GM12892 (cell line): ENCODE measurements at regions not wholly inside any gene's neighbourhood (a gene's known extent, or its start where the extent isn't known, plus 50 kb on each side); places are given as distances from the start of the nearest gene placed in this dataset.
"Not testable (repeated sequence)": the region's sequence is repeated elsewhere in the genome, so short reads cannot be mapped to it uniquely, and the experiment has no call there.

ENCODE experiments used
- DNase-seq: peaks from one replicate; pipeline ENCODE4 v3.0.0; 2011; ENCODE audit not compliant: insufficient read length
- FAIRE-seq: peaks from 2 replicates; lab custom pipeline; 2011; peaks lifted over from hg19 to GRCh38; lab: Jason Lieb, UNC
- POLR2A ChIP-seq: IDR thresholded peaks from 2 replicates; pipeline ENCODE4 v1.6.1; 2011; ENCODE audit warnings: low read depth, low read length, control low read depth
- POLR2AphosphoS5 ChIP-seq: IDR thresholded peaks from 2 replicates; pipeline ENCODE4 v1.6.1; 2011; ENCODE audit warnings: low read depth, low read length, control low read depth
- TAF1 ChIP-seq: IDR thresholded peaks from 2 replicates; pipeline ENCODE4 v1.6.1; 2011; ENCODE audit warnings: low read depth, mild to moderate bottlenecking, control low read depth, low read length, borderline replicate concordance

GRCh38 chr6:93896081-93896480 lies 476.7 kb upstream of the EPHA7 start:
- DNase-seq (no peak), FAIRE-seq (no peak)
- no peak for TF ChIP-seq POLR2A
- no peak for TF ChIP-seq TAF1

GRCh38 chr6:93894521-93894920 lies 475.2 kb upstream of the EPHA7 start:
- TF ChIP-seq TAF1 (no peak), POLR2AphosphoS5 (no peak), POLR2A (no peak)
- DNase-seq, result no peak
- no peak for FAIRE-seq

- FAIRE-seq, result no peak
- DNase-seq, result no peak
- no peak for TF ChIP-seq TAF1
- no peak for TF ChIP-seq POLR2A
- no peak for TF ChIP-seq POLR2AphosphoS5
Measured at GRCh38 chr6:93889713-93890112, 470.4 kb upstream of the EPHA7 start.

GRCh38 chr6:93886416-93886815 lies 467.1 kb upstream of the EPHA7 start:
- DNase-seq (no peak), FAIRE-seq (no peak)
- TF ChIP-seq POLR2A (no peak), TAF1 (no peak), POLR2AphosphoS5 (no peak)

GRCh38 chr6:93859971-93860370 lies 440.6 kb upstream of the EPHA7 start:
- no peak for DNase-seq
- FAIRE-seq, result no peak
- no peak for TF ChIP-seq POLR2AphosphoS5
- TF ChIP-seq TAF1, result no peak
- TF ChIP-seq POLR2A, result no peak

DNA sequence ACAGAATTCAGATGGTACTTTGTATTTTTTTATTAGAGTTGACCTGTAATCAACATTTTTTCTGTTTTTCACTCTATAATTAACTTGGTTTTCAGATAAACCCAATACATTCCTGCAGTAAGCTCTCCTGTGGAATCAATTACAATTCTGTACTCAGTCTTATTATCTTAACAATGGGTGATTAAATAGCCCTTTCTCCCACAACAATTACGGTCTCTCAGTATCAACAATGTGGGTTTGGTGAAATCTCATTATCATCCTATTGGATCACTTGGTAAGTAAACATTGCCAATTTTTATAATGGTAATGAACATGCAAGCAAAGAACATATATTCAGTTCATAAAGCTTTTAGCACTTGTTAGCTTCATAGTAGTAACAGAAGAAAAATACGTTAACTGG lies 438.9 kb upstream of the EPHA7 start:
- FAIRE-seq (no peak), DNase-seq (no peak)
- TF ChIP-seq POLR2A (no peak), POLR2AphosphoS5 (no peak), TAF1 (no peak)

- TF ChIP-seq POLR2A (no peak), TAF1 (no peak), POLR2AphosphoS5 (no peak)
- no peak for DNase-seq
- no peak for FAIRE-seq
Measured at GRCh38 chr6:93849857-93850256, 430.5 kb upstream of the EPHA7 start.

- FAIRE-seq, result no peak
- TF ChIP-seq POLR2AphosphoS5, result no peak
- DNase-seq, result no peak
Measured at GRCh38 chr6:93848031-93848742, 428.8 kb upstream of the EPHA7 start.

DNA sequence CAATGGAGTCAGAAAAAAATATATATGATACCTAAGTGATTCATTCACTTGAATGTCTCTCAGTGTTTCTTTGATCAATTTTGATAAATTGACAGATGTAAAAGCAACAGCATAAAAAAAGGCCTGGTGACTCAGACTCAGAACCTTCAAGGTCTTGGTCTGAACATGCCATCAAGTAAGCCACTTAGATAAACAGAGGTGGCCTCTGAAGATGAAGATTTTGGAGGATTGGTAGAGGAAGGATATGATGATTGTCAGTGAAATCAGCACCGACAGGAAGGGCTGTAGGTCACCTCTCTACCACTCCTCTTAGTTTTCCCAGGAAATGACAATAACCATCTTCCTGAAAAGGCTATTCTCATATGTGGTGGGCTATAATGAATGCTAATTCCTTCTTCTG lies 422.8 kb upstream of the EPHA7 start:
- DNase-seq, result no peak
- FAIRE-seq, result no peak
- no peak for TF ChIP-seq POLR2AphosphoS5
- TF ChIP-seq TAF1, result no peak
- no peak for TF ChIP-seq POLR2A

- not testable (repeated sequence) for DNase-seq
Measured at GRCh38 chr6:93835451-93836145, 416.2 kb upstream of the EPHA7 start.

GRCh38 chr6:93835026-93835425 lies 415.7 kb upstream of the EPHA7 start:
- not testable (repeated sequence) for FAIRE-seq, DNase-seq

More at GRCh38 chr6:93835451-93836145, 416.2 kb upstream of the EPHA7 start:
- not testable (repeated sequence) for FAIRE-seq

DNA sequence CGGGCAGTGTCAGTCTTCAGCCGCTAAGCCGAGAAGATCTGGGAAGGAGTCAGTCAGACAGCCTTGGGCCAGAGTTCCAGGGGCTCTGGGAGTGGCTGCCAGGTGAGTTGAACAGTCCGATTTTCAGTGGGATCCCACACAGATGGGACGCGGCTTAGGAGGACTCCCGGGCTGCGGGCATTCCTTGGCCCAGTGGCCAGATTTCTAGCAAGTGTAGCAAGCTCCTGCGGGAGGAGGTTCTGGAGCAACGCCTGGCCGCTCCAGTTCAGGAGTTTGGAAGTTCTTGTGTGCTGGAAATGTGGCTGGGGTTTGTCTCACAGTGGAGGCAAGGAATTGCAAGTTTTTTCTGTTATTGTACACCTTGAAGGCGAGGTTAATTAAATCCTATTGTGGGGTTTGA lies 414.0 kb upstream of the EPHA7 start:
- FAIRE-seq, DNase-seq: not testable (repeated sequence)

DNA sequence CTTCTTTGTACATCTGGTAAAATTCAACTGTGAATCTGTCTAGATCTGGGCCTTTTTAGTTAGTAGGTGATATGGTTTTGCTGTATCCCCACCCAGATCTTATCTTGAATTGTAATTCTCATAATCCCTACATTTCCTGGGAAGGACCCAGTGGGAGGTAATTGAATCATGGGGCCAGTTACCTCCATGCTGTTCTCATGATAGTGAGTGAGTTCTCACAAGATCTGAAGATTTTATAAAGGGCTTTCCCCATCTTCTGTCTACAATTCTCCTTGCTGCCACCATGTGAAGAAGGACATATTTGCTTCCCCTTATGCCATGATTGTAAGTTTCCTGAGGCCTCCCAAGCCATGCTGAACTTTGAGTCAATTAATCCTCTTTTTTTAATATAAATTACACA lies 410.4 kb upstream of the EPHA7 start:
- not testable (repeated sequence) for FAIRE-seq, DNase-seq
